MM.1S (cell line): ENCODE measurements at regions not wholly inside any gene's neighbourhood (a gene's known extent, or its start where the extent isn't known, plus 50 kb on each side); places are given as distances from the start of the nearest gene placed in this dataset.

ENCODE experiments used
- DNase-seq: peaks from one replicate; pipeline ENCODE4 v3.0.0-alpha.2; 2015
- H2AFZ ChIP-seq: fragments of 300-600 bp; sonication (generic); 2 replicates; pipeline ENCODE4 v1.6.0; 2016; ENCODE audit warnings: antibody characterized with exemption, low read length
- H3F3A ChIP-seq: fragments of 300-600 bp; sonication (generic); 2 replicates; pipeline ENCODE4 v1.6.1; 2016; ENCODE audit warnings: mild to moderate bottlenecking, antibody characterized with exemption, low read length, moderate library complexity, mixed read lengths; ENCODE audit not compliant: insufficient read depth
- H3K27ac ChIP-seq: fragments of 300-600 bp; sonication (generic); 2 replicates; pipeline ENCODE4 v1.5.1; 2016; ENCODE audit warnings: mild to moderate bottlenecking, low read length
- H3K27me3 ChIP-seq: fragments of 300-600 bp; sonication (generic); replicated peaks from 2 replicates; pipeline ENCODE4 v1.6.0; 2016; ENCODE audit warnings: low read length; ENCODE audit not compliant: insufficient read depth
- H3K36me3 ChIP-seq: fragments of 300-600 bp; sonication (generic); replicated peaks from 2 replicates; pipeline ENCODE4 v1.6.1; 2016; ENCODE audit warnings: mild to moderate bottlenecking, low read length, mixed read lengths; ENCODE audit not compliant: insufficient read depth
- H3K4me1 ChIP-seq: fragments of 300-600 bp; sonication (generic); 2 replicates; pipeline ENCODE4 v1.6.1; 2016; ENCODE audit warnings: low read length, mixed read lengths
- H3K4me2 ChIP-seq: fragments of 300-600 bp; sonication (generic); 2 replicates; pipeline ENCODE4 v1.6.0; 2016; ENCODE audit warnings: low read depth, low read length
- H3K4me3 ChIP-seq: fragments of 300-600 bp; sonication (generic); 2 replicates; pipeline ENCODE4 v1.5.1; 2016; ENCODE audit warnings: low read length, mixed read lengths
- H3K79me2 ChIP-seq: fragments of 300-600 bp; sonication (generic); 2 replicates; pipeline ENCODE4 v1.6.1; 2016; ENCODE audit warnings: mixed run types, low read length, mixed read lengths
- H3K9ac ChIP-seq: fragments of 300-600 bp; sonication (generic); 2 replicates; pipeline ENCODE4 v1.6.1; 2016; ENCODE audit warnings: low read length, mixed read lengths
- H3K9me2 ChIP-seq: fragments of 300-600 bp; sonication (generic); replicated peaks from 2 replicates; pipeline ENCODE4 v1.6.1; 2016; ENCODE audit warnings: mild to moderate bottlenecking, low read length, mixed read lengths; ENCODE audit not compliant: insufficient read depth
- H3K9me3 ChIP-seq: fragments of 300-600 bp; sonication (generic); replicated peaks from 2 replicates; pipeline ENCODE4 v1.6.1; 2016; ENCODE audit warnings: mild to moderate bottlenecking, low read length, mixed read lengths; ENCODE audit not compliant: insufficient read depth
- H4K20me1 ChIP-seq: fragments of 300-600 bp; sonication (generic); 2 replicates; pipeline ENCODE4 v1.6.1; 2016; ENCODE audit warnings: mild to moderate bottlenecking, low read length, moderate library complexity, mixed read lengths; ENCODE audit not compliant: insufficient read depth
- EZH2 ChIP-seq: fragments of 300-600 bp; sonication (generic); optimal IDR thresholded peaks from 2 replicates; pipeline ENCODE3; 2017; ENCODE audit warnings: low read depth, mild to moderate bottlenecking, antibody characterized with exemption, low read length, mixed read lengths
- EZH2phosphoT487 ChIP-seq: fragments of 300-600 bp; sonication (generic); IDR thresholded peaks from 2 replicates; pipeline ENCODE4 v1.6.1; 2018; ENCODE audit warnings: antibody characterized with exemption, low read length
- TF ChIP-seq, protein P1 (sequence below): fragments of 300-600 bp; sonication (generic); IDR thresholded peaks from 2 replicates; pipeline ENCODE4 v1.5.1; 2016; ENCODE audit warnings: antibody characterized with exemption, low read length, mixed read lengths

DNA sequence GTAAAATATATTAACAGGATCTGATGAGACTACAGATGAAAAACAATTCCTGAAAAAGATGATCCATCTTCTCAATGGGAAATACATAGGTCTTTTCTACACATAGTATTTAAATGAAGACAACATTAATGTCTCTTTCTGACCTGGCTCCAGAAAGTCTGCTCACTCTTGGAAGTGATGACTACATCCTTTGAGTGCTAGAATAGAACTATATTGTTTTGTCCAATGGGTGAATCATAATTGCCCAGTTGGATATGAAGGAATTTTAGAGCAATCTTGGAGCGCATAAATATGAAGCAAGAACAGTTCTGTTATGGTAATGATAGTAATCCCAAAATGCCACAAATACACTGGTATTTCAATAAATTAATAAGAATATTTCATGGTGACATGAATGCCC, 322.1 kb downstream of the DEPDC1B start:
- Histone ChIP-seq H4K20me1 (no peaks in the 10 kb centered on the region), H2AFZ (no peak overlapping the region), H3K4me2 (no peak overlapping the region), H3K4me1 (no peaks in the 10 kb centered on the region), H3K36me3 (no peaks in the 10 kb centered on the region), H3F3A (no peaks in the 10 kb centered on the region), H3K4me3 (no peak overlapping the region), H3K27me3 (no peaks in the 10 kb centered on the region), H3K79me2 (no peaks in the 10 kb centered on the region), H3K27ac (no peak overlapping the region), H3K9ac (no peak overlapping the region), H3K9me2 (no peaks in the 10 kb centered on the region), H3K9me3 (no peaks in the 10 kb centered on the region)
- TF ChIP-seq EZH2 (no peak), EZH2phosphoT487 (no peak)
- TF ChIP-seq, protein P1, sequence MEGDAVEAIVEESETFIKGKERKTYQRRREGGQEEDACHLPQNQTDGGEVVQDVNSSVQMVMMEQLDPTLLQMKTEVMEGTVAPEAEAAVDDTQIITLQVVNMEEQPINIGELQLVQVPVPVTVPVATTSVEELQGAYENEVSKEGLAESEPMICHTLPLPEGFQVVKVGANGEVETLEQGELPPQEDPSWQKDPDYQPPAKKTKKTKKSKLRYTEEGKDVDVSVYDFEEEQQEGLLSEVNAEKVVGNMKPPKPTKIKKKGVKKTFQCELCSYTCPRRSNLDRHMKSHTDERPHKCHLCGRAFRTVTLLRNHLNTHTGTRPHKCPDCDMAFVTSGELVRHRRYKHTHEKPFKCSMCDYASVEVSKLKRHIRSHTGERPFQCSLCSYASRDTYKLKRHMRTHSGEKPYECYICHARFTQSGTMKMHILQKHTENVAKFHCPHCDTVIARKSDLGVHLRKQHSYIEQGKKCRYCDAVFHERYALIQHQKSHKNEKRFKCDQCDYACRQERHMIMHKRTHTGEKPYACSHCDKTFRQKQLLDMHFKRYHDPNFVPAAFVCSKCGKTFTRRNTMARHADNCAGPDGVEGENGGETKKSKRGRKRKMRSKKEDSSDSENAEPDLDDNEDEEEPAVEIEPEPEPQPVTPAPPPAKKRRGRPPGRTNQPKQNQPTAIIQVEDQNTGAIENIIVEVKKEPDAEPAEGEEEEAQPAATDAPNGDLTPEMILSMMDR = no peak
- no peak for DNase-seq

DNA sequence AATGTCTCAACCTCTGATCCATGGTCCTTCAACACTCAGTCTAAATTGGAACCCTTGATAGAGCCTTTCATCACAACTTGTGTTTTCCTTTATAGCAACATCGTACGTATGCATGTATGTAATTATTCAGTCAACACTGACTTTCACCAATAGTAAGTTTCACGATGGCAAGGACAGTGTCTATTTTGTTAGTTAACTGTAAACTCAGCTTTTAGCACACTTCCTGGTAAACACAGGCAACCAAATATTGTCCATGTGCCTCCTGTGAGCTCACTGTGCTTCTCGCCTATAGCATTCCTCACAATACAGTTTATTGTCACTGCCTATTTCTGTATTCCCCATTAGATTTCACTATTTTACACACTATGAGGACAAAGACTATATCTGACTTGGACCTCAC, 323.1 kb downstream of the DEPDC1B start:
- H3K9me3 ChIP-seq = no peaks in the 10 kb centered on the region
- H3F3A ChIP-seq = no peaks in the 10 kb centered on the region
- H3K4me3 ChIP-seq = no peak overlapping the region

DNA sequence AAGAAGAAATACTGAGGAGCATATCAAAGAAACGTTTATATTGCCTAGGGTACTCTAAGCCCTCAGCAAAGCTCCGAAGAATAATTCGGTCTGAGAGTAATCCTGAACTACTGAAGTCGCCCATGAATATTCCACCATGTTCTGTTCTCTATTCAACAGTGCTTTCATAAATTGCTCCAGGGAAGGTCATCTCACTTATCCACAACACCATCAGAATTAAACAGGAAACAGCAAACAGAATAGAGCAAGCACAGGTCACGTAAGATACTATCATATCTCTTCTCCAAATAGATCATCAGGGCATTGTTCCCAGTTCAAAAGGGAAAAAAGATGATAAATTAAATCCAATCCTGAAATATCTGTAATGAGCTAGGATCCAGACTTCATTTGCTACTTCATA, 325.6 kb downstream of the DEPDC1B start:
- H3K79me2 ChIP-seq = no peaks in the 10 kb centered on the region
- no peak overlapping the region for H2AFZ ChIP-seq
- no peaks in the 10 kb centered on the region for H4K20me1 ChIP-seq
- H3K36me3 ChIP-seq = no peaks in the 10 kb centered on the region
- H3K4me1 ChIP-seq = no peaks in the 10 kb centered on the region
- no peaks in the 10 kb centered on the region for H3F3A ChIP-seq
- no peaks in the 10 kb centered on the region for H3K27me3 ChIP-seq
- no peak for DNase-seq
- no peak overlapping the region for H3K27ac ChIP-seq
- no peaks in the 10 kb centered on the region for H3K9me2 ChIP-seq
- no peaks in the 10 kb centered on the region for H3K9me3 ChIP-seq
- no peak overlapping the region for H3K4me2 ChIP-seq
- TF ChIP-seq, protein P1 = no peak
- TF ChIP-seq EZH2 (no peak), EZH2phosphoT487 (no peak)
- H3K9ac ChIP-seq = no peak overlapping the region
- H3K4me3 ChIP-seq = no peak overlapping the region

More for the DNA sequence above, 323.1 kb downstream of the DEPDC1B start:
- TF ChIP-seq, protein P1 = no peak
- TF ChIP-seq EZH2phosphoT487 (no peak), EZH2 (no peak)
- Histone ChIP-seq H3K27me3 (no peaks in the 10 kb centered on the region), H3K79me2 (no peaks in the 10 kb centered on the region), H3K9ac (no peak overlapping the region), H3K4me2 (no peak overlapping the region), H3K9me2 (no peaks in the 10 kb centered on the region), H3K27ac (no peak overlapping the region), H3K4me1 (no peaks in the 10 kb centered on the region), H3K36me3 (no peaks in the 10 kb centered on the region), H2AFZ (no peak overlapping the region), H4K20me1 (no peaks in the 10 kb centered on the region)
- DNase-seq = no peak
